ENCODE measurements at regions not wholly inside any gene's neighbourhood (a gene's known extent, or its start where the extent isn't known, plus 50 kb on each side); places are given as distances from the start of the nearest gene placed in this dataset.
"Not testable (repeated sequence)": the region's sequence is repeated elsewhere in the genome, so short reads cannot be mapped to it uniquely, and the experiment has no call there.

GRCh38 chrX:42362219-42362618 lies 415.7 kb downstream of the PPP1R2C start:
- CTCF ChIA-PET, result no interaction called here
- Histone ChIP-seq H3K27ac (ENCODE audit: extremely low read depth, low read depth, low read length) (no peak overlapping the region), H3K4me1 (ENCODE audit: control insufficient read depth, insufficient read depth, low read length) (no peaks in the 10 kb centered on the region), H3K36me3 (ENCODE audit: control insufficient read depth in 2 of 2, insufficient read depth in 1 of 2, low read length in 2 of 2) (no peaks in the 10 kb centered on the region), H3K9me3 (ENCODE audit: control insufficient read depth, insufficient read depth, low read depth, low read length) (no peaks in the 10 kb centered on the region), H3K4me3 (ENCODE audit: low read depth, low read length) (no peak overlapping the region)
- no peak for TF ChIP-seq SP2 (tag by site-specific recombination; IDR thresholded peaks at IDR 0.05)
- TF ChIP-seq, protein P1, sequence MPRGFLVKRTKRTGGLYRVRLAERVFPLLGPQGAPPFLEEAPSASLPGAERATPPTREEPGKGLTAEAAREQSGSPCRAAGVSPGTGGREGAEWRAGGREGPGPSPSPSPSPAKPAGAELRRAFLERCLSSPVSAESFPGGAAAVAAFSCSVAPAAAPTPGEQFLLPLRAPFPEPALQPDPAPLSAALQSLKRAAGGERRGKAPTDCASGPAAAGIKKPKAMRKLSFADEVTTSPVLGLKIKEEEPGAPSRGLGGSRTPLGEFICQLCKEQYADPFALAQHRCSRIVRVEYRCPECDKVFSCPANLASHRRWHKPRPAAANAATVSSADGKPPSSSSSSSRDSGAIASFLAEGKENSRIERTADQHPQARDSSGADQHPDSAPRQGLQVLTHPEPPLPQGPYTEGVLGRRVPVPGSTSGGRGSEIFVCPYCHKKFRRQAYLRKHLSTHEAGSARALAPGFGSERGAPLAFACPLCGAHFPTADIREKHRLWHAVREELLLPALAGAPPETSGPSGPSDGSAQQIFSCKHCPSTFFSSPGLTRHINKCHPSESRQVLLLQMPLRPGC (tag by site-specific recombination; IDR thresholded peaks at IDR 0.05), result no peak
- TF ChIP-seq, protein P2, sequence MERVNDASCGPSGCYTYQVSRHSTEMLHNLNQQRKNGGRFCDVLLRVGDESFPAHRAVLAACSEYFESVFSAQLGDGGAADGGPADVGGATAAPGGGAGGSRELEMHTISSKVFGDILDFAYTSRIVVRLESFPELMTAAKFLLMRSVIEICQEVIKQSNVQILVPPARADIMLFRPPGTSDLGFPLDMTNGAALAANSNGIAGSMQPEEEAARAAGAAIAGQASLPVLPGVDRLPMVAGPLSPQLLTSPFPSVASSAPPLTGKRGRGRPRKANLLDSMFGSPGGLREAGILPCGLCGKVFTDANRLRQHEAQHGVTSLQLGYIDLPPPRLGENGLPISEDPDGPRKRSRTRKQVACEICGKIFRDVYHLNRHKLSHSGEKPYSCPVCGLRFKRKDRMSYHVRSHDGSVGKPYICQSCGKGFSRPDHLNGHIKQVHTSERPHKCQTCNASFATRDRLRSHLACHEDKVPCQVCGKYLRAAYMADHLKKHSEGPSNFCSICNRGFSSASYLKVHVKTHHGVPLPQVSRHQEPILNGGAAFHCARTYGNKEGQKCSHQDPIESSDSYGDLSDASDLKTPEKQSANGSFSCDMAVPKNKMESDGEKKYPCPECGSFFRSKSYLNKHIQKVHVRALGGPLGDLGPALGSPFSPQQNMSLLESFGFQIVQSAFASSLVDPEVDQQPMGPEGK (tag by site-specific recombination; IDR thresholded peaks at IDR 0.05), result no peak
- TF ChIP-seq, protein P3, sequence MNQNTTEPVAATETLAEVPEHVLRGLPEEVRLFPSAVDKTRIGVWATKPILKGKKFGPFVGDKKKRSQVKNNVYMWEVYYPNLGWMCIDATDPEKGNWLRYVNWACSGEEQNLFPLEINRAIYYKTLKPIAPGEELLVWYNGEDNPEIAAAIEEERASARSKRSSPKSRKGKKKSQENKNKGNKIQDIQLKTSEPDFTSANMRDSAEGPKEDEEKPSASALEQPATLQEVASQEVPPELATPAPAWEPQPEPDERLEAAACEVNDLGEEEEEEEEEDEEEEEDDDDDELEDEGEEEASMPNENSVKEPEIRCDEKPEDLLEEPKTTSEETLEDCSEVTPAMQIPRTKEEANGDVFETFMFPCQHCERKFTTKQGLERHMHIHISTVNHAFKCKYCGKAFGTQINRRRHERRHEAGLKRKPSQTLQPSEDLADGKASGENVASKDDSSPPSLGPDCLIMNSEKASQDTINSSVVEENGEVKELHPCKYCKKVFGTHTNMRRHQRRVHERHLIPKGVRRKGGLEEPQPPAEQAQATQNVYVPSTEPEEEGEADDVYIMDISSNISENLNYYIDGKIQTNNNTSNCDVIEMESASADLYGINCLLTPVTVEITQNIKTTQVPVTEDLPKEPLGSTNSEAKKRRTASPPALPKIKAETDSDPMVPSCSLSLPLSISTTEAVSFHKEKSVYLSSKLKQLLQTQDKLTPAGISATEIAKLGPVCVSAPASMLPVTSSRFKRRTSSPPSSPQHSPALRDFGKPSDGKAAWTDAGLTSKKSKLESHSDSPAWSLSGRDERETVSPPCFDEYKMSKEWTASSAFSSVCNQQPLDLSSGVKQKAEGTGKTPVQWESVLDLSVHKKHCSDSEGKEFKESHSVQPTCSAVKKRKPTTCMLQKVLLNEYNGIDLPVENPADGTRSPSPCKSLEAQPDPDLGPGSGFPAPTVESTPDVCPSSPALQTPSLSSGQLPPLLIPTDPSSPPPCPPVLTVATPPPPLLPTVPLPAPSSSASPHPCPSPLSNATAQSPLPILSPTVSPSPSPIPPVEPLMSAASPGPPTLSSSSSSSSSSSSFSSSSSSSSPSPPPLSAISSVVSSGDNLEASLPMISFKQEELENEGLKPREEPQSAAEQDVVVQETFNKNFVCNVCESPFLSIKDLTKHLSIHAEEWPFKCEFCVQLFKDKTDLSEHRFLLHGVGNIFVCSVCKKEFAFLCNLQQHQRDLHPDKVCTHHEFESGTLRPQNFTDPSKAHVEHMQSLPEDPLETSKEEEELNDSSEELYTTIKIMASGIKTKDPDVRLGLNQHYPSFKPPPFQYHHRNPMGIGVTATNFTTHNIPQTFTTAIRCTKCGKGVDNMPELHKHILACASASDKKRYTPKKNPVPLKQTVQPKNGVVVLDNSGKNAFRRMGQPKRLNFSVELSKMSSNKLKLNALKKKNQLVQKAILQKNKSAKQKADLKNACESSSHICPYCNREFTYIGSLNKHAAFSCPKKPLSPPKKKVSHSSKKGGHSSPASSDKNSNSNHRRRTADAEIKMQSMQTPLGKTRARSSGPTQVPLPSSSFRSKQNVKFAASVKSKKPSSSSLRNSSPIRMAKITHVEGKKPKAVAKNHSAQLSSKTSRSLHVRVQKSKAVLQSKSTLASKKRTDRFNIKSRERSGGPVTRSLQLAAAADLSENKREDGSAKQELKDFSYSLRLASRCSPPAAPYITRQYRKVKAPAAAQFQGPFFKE (tag by site-specific recombination; IDR thresholded peaks at IDR 0.05; ENCODE audit: borderline replicate concordance), result no peak
- TF ChIP-seq KLF1 (tag by site-specific recombination; IDR thresholded peaks at IDR 0.05), result no peak
- TF ChIP-seq ZNF707 (tag by site-specific recombination; IDR thresholded peaks at IDR 0.05), result no peak
- POLR2A ChIA-PET, result no interaction called here

GRCh38 chrX:42342981-42343380 lies 419.6 kb upstream of the CASK start:
- H3K9me3 ChIP-seq (ENCODE audit: control insufficient read depth, insufficient read depth, low read depth, low read length); H3K36me3 ChIP-seq (ENCODE audit: control insufficient read depth in 2 of 2, insufficient read depth in 1 of 2, low read length in 2 of 2); H3K27ac ChIP-seq (ENCODE audit: extremely low read depth, low read depth, low read length); H3K4me1 ChIP-seq (ENCODE audit: control insufficient read depth, insufficient read depth, low read length); POLR2A ChIA-PET; H3K4me3 ChIP-seq (ENCODE audit: low read depth, low read length): not testable (repeated sequence)
- CTCF ChIA-PET, result interaction anchor here (0.6 kb wide), 1 partner anchor 175 kb away, joined by 3 read pairs; no protein-coding TSS in a partner anchor

All from HEK293 (cell line).